NB4 (cell line): ENCODE measurements at regions not wholly inside any gene's neighbourhood (a gene's known extent, or its start where the extent isn't known, plus 50 kb on each side); places are given as distances from the start of the nearest gene placed in this dataset.

Experiments used
- POLR2A ChIP-seq: IDR thresholded peaks from 2 replicates; pipeline ENCODE4 v1.6.1; 2011; ENCODE audit warnings: mild to moderate bottlenecking; ENCODE audit not compliant: insufficient read length; ENCODE audit errors: extremely low read depth
- TF ChIP-seq, protein P1 (sequence below): IDR thresholded peaks from one replicate; pipeline ENCODE4 v1.5.1; 2012; ENCODE audit warnings: low read depth, low read length

DNA sequence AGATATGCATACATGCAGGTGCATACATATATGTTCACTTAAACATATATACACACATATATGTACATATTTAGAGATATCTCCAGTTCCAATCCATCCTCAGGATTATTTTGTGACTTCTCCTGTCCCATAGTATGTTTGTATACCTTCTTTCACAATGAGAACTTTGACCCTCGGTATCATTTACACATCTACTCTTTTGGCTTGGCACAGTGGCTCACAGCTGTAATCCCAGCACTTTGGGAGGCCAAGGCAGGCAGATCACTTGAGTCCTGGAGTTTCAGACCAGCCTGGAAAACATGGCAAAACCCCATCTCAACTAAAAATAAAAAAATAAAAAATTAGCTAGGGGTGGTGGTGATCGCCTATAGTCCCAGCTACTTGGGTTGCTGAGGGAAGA is 148.1 kb upstream of the CCL2 start:
- TF ChIP-seq, protein P1, sequence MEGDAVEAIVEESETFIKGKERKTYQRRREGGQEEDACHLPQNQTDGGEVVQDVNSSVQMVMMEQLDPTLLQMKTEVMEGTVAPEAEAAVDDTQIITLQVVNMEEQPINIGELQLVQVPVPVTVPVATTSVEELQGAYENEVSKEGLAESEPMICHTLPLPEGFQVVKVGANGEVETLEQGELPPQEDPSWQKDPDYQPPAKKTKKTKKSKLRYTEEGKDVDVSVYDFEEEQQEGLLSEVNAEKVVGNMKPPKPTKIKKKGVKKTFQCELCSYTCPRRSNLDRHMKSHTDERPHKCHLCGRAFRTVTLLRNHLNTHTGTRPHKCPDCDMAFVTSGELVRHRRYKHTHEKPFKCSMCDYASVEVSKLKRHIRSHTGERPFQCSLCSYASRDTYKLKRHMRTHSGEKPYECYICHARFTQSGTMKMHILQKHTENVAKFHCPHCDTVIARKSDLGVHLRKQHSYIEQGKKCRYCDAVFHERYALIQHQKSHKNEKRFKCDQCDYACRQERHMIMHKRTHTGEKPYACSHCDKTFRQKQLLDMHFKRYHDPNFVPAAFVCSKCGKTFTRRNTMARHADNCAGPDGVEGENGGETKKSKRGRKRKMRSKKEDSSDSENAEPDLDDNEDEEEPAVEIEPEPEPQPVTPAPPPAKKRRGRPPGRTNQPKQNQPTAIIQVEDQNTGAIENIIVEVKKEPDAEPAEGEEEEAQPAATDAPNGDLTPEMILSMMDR: no peak
- no peak for TF ChIP-seq POLR2A
